OCI-LY3 (cell line): ENCODE measurements at regions not wholly inside any gene's neighbourhood (a gene's known extent, or its start where the extent isn't known, plus 50 kb on each side); places are given as distances from the start of the nearest gene placed in this dataset.

Experiments used
- EZH2phosphoT487 ChIP-seq: fragments of 200-600 bp; shearing (Covaris generic); IDR thresholded peaks from 2 replicates; pipeline ENCODE4 v1.6.1; 2018; ENCODE audit warnings: antibody characterized with exemption, mixed run types, low read depth
- TF ChIP-seq, protein P1 (sequence below): fragments of 200-600, 300-600 bp; sonication (generic); IDR thresholded peaks from 2 replicates; pipeline ENCODE4 v1.5.1; 2014; ENCODE audit warnings: antibody characterized with exemption, low read length, low read depth

DNA sequence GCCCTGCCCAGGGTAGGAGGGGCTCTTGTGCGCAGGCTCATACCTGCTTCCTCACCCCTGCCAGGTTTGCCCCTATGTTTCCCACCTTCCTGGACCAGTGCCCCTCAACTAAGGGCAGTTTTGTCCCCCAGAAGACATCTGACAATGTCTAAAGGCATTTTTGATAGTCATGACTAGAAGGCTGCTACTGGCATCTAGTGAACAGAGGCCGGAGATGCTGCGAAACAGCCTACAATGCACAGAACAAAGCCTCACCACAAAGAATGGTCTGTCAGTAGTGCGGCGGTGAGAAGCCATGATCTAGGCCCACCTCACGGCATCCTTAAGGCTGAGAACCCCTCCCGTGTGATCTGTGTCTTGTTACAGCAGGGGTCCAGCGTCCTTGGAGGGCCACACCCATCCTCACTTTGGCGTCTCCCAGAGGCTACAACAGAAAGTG, 96.0 kb downstream of the TMEM17 start:
- TF ChIP-seq, protein P1, sequence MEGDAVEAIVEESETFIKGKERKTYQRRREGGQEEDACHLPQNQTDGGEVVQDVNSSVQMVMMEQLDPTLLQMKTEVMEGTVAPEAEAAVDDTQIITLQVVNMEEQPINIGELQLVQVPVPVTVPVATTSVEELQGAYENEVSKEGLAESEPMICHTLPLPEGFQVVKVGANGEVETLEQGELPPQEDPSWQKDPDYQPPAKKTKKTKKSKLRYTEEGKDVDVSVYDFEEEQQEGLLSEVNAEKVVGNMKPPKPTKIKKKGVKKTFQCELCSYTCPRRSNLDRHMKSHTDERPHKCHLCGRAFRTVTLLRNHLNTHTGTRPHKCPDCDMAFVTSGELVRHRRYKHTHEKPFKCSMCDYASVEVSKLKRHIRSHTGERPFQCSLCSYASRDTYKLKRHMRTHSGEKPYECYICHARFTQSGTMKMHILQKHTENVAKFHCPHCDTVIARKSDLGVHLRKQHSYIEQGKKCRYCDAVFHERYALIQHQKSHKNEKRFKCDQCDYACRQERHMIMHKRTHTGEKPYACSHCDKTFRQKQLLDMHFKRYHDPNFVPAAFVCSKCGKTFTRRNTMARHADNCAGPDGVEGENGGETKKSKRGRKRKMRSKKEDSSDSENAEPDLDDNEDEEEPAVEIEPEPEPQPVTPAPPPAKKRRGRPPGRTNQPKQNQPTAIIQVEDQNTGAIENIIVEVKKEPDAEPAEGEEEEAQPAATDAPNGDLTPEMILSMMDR = peak; percentile 50
- TF ChIP-seq EZH2phosphoT487 = no peak
